ENCODE measurements at regions not wholly inside any gene's neighbourhood (a gene's known extent, or its start where the extent isn't known, plus 50 kb on each side); places are given as distances from the start of the nearest gene placed in this dataset.

DNA sequence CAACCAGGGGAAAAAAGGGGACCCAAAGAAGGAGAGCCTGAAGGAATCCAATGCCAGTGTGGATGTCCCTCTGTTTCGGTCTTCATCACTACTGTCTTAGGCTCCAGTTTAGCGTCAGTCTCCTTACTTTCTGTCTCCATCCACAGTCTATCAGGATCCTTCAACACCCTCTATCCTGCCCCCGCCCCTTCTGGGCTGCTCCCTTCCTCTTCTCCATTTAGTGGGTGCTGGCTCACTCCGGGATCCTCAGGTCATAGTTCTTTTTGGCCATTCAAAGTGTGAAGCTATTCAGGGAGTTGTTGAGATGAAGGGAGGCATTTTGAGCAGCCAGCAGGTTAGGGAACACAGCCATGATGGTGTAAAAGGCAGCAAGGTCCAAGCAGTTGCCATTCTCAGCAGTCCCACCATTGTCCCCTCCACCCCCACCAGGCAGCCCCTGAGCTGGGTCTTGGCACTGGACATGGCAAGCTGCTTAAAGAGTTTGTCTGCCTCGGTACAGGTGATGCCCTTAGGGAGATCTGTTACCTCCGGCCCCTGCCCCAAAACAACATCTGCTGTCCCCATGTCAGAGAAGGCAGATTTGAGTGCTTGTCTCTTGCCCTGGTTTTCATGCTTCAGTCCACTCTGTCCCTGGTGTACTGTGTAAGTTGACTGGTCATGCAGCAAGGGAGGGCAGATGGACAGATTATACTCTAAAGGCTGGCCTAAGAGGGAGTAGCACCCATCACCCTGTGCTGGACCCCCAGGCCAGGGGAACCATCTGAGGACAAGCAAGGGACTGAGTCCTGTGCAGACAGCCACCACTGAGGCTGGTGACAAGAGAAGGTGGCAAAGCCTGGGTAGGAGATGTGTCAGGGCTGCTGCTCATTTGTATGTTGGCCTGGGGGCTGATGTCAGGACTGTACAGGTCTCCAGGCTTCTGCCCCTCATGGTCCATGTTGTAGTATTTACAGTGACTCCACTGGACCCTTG, 842.0 kb downstream of the HACE1 start:
- DNase-seq, result no peak

DNA sequence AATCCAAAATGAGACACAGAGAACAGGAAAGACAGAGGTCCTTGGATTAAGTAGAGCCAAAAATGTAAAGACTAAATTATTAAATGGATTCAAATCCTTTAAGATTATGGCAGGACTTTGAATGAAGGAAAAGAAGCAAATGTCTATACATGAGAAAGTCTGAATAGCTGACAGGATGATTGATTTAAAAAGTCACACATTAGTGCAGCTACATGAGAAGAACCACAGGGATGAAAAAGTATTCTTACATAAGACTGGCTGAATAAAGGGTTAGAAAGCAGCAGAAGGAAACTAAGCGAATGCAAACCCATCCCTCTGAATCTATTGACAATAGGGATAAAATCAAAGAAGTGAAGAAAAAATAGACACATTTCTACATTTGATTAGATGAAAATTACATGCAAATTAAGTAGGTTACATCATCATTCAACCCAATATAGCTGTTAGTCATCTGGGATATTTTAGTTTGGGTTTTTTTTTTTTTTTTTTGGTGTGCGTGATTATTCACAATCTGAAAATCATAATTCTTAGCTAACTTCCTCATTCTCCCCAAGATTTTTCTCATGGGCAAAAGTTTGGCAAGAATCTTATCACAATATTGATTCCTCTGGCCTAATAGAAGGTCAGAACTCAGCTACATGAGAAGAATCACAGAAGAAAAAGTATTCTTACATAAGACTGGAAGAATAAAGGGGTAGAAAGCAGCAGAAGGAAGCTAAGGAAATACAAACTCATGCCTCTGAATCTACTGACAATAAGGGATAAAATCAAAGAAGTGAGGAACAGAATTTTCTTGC, 845.4 kb downstream of the HACE1 start:
- no peak for DNase-seq

DNA sequence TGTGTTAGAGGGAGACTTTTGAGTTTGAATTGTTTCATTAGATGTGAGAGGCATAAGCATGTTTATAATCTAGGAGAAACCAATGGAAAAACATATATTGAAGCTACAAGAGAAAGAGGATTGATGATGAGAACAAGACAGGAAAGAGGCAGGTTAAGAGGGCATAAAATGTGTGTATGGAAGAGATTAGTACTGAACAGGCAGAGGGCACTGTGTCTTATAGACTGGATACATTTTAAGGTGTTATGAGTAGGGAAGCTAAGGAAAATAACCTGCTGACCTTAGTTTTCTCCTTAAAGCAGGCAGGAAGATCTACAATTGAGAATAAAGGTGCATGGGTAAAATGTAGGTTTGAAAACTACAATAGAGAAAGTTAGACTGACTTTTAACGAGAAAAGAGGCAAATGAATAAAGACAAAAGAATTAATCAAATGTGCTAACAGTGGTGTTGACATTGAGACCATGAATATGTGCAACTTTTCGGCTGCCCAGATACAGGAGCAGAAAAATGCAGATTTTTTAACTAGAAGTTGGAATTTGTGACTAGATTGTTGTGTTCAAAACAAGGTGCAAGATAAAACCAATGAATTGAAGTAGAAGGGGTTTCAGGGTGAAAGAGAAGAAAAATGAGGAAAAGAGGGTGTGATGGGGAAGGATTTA, 846.3 kb downstream of the HACE1 start:
- no peak for DNase-seq

DNA sequence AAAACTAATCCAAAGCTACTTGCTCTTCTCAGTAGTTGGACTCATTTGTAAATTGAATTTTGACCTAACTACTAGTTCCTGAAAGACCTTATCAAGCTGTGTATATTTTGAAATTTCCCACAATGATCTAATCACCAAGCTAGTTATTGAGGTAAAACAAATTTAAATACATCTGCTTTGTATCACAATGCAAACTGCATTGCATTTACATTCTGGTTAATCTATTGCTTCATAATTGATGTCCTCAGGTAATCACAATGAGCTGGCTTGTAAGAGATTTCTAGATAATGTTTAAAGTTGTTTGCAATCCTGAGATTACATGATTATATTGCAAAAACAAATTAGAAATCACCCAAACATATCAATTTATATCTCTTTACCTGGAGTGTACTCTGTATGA, 848.8 kb downstream of the HACE1 start:
- DNase-seq, result no peak

DNA sequence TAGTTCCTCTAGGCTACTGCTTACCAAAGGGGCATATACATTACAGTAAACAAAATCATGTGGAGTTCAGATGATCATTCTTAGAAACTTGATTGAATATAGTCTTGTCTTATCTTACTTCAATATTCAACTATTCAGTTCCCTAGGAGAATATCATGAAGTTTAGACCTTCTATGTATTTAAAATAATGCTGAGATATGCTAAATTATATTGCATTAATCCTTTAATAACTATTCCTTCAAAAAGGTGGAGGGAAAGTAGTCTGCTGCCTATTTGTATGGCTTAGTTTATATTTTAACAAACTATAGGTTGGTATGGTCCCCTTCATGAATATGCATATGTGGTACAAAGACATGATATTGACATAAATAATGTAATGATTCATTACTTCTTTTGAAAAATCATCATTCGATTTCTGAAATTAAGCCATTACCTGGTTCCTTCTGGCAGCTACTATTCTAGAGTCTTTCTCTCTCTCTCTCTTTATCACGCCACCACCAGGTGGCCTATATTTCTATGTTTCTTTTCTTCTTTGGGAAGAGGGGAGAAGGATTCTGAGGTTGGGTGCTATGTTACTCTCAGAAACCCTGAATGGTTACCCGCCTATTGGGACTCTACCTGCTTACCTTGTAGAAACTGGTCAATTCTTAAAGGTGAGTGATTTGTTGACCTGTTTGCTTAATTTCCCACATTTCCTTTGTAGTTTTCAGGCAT, 855.8 kb downstream of the HACE1 start:
- DNase-seq, result no peak

DNA sequence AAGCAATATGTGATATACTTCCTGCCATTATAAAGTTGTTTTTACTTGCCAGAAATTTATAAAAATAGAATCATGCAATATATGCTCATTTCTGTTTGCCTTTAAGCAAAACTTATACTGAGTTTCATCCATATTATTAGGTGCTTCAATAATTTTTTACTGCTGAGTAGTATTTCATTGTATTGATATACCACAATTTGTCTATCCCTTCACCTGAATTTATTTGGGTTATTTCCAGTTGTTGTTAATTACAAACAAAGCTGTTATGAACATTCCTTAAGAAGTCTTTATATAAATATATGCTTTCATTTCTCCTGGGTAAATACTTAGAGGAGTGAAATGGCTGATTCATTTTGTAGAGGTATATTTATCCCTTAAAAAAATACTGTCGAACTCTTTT, 864.1 kb downstream of the HACE1 start:
- DNase-seq, result no peak

DNA sequence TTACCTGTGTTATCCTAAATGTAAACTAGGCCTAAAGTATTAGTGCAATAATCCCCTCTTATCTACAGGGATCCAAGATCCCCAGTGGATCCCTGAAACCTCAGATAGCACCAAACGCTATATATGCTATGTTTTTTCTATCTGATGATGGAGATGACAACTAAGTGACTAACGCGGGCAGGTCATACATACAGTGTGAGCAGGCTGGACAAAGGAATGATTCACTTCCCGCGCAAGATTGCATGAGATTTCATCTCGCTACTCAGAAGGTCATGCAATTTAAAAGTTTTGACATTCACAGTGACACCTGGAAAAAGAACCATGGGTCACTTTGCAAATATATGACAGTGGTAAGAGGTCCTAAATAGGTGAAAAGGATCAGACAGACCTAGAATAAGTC, 875.9 kb downstream of the HACE1 start:
- DNase-seq, result no peak

DNA sequence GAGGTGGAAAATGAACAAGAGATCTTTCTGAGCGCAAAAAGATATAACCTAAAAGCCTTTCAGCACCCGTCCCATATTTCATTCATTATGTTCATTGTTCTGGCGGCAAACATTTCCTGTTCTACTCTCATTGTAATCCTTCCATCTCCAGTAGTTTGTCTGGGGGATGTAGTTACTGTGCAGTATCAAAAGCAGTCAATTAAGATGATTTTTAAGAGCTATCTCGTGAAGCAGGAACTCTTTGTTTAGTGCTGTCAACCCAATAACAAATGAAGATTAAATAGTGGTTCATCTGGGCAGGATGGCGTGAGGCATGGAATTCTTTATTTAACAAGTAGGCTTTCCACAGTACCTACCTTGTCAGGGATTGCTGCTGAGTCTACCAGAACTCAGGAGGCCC, 876.7 kb downstream of the HACE1 start:
- DNase-seq, result no peak

DNA sequence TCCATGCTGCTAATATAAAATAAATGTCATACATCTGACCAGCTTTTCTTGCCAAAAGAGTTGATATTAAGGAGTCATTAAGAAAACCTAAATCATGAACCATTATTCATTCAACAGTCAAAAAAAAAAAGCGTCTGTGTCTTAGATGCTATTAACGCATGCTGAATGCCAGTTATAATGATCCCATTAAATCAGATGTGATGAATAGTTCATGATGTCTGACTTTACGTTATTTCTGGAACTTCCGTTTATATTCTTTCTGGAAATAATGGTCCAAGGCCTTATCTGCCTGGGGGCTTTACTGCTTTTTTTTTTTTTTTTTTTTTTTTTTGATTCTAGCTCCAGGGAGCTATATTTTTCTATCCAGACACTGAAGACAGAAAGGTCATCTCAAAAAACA, 877.1 kb downstream of the HACE1 start:
- no peak for DNase-seq

DNA sequence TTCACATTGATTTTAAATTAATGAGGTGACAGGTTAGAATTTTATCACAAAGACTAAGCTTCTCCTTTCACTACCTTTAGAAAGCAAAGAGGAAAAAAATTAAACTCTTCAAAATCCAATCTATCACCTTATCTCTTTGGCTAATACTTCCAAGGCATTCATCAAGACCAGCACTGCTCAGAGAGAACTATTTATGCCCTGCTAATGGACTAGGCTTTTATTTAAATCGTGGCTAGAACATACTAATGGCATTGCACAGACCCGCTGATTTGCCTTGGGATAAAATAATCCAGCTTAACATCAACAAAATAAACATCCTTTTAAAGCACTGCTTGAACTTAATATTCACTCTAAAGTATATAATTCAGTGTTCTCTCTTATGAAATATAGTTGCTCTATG, 880.4 kb downstream of the HACE1 start:
- DNase-seq, result no peak

DNA sequence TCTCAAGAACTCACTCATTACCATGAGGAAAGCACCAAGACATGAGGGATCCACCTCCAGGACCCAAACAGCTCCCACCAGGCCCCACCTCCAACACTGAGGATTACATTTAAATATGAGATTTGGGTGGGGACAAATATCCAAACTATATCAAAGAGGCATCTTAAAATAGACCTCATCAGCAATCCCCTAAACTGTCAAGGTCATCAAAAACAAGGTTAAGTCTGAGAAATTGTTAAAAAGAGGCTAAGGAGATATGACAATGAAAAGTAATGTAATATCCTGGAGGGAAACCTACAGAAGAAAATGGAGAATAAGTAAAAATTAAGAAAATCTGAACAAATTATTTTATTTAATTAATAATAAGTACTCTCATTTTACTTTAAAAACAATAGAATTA, 922.3 kb downstream of the HACE1 start:
- DNase-seq, result no peak

DNA sequence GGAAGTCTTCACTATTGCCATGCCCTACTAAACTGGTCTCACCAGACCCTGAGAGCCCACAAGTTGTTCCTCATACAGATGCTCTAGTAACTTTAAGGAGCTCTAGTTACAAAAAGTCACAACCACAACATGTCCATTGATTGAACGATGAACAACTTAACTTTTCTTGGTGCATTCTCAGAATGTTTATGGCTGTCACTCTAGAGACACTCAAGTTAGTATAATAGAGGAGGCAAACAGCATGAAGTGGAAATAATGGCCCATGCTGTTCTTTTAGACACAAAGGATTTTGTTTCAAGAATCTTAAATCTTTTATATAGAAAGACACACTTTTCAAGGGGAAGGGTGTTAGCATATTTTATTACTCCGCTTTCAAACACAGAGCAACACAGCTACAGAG, 934.4 kb downstream of the HACE1 start:
- DNase-seq, result no peak

DNA sequence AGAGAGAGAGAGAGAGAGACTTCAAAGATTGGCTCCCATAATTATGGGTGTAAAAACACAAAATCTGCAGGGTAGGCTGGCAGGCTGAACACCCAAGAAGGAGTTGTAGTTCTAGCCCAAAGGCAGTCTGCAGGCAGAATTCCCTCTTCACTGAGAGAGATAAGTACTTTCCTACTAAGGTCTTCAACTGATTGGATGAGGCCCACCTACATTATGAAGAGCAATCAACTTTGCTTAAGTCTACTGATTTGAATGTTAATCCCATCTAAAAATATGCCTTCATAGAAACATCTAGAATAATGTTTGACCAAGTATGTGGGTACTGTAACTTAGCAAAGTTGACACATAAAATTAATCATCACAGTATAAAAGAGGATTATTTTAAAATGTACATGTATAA, 949.7 kb downstream of the HACE1 start:
- no peak for DNase-seq

DNA sequence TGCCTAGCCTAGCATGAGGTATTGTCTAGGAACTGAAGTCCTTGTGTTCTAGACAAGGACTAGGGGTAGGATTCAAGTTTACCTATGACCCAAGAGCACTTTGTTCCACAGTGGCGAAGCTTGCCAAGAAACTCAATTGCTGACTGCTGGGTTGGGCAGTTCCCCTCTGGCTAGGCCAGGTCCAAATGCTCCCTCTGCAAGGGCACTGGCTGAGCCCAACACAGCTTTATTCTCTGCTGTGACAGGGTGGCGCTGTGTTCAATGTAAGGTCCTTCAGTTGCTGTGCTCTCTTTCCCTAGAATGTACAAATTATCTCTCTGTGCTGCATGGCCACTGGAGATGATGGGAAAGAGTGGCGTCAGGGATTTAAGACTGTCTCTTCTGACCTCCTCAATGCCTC, 950.8 kb downstream of the HACE1 start:
- DNase-seq, result no peak

DNA sequence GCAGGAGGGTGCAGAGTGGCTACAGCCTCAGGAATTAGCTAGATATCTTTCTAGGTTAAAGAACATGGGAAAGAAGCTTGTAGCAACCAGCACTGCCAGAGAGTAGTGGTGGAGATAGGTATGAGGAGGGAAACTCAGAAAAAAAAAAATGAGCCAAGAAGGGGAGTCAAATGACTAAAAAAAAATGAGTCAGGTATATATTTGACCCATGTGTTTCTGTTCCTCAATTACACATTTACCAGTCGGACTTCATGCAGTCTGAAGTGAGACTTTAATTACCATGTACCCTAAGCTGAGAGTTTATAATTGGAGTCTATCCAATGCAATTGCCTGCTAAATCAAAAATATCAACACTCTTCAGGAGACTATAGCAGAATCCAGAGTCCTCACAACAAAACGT, 964.6 kb downstream of the HACE1 start:
- DNase-seq, result no peak

DNA sequence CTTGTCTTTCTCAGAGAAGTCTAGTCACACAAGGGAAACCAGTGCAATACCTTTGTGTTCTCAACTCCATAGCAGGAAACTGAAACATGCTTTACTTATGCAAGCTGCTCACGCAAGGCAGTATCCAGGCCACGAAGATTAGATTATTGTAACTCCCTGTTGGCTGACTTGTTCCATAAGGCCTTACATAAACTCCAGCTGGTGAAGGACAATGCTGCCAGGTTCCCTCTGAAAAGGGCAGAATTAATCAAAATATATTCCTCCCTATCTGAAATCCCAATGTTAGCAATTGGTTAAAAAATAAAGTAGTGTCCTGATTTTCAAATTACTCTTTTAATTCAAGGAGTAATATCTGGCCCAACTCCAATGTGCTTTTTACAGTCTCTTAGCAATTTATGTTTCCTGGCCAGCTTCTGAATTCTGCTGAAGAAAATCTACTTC, 966.6 kb downstream of the HACE1 start:
- DNase-seq, result no peak

DNA sequence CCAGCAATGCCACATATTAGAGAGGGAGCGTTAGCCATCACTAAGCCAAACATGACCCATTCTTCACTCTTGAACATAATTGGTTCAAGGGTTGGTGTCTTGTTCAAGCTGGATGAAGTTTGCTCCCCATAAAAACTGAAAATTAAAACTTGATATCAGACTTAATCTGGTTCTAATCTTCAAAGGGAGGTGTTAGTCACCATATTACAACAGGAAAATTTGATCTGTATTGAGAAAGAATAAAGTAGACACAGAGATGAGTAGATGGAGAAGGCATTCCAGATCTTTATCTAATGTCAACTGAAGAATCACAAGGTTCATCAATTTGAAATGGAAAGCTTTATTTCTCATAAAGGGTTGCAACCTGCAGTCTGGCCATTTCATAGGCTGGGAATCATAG, 972.8 kb downstream of the HACE1 start:
- DNase-seq, result no peak

DNA sequence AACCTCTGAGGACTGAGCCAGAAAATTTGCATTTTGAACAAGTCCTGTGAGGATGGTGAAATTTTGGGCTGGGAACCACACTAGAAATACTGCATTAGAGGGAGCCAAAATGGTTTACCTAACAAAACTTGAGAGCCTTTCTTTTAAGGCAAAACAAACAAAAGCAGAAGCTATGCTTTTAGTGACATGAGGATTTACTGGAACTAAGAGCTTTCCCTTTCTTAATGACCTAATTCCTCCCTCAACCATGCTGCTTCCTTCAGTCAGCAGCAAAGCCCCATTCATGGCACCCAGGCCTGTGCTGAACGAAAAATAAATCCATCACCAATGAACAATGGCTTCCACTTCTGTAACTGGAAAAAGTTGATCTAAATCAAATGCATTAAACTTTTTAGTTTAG, 974.3 kb downstream of the HACE1 start:
- DNase-seq, result no peak

DNA sequence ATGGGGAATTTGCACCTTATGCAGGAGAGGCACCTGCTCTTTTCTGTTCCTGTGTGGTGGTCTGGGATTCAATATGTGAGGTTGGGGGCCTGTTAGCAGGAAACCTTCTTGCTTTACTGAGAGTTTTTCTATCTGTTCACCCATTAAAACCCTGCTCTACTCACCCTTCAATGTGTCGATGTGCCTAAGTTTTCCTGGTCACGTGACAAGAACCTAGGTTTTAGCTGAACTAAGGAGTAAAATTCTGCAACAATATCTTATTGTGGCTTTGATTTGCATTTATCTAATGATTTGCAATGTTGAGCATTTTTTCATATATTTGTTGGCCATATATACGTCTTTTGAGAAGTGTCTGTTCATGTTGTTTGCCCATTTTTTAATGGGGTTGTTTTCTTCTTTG, 979.9 kb downstream of the HACE1 start:
- DNase-seq, result no peak

DNA sequence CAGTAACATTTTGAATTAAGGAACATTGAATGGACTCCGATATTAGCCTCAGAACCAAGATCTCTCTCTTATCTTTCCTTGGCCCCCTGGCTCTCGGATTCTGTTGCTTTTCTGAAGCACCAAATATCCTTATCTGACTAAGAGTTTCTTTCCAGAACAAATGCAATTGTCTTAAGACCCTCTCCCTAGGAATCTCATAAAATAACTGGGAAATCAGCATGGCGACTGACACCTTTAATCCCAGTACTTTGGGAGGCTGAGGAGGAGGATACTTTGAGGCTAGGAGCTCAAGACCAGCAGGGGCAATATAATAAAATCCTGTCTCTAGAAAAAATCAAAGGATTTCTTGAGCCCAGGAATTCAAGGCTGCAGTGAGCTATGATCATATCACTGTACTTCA, 984.5 kb downstream of the HACE1 start:
- no peak for DNase-seq

DNA sequence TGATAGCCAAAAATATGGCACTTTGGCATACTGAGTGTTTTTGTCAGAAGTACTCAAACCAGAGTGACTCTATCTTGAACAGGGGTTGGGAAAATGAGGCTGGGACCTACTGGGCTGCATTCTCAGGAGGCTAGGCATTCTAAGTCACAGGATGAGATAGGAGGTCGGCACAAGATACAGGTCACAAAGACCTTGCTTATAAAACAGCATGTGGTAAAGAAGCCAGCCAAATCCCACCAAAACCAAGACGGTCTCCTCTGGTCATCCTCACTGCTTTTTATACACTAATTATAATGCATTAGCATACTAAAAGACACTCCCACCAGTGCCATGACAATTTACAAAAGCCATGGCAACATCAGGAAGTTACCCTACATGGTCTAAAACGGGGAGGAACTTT, 985.1 kb downstream of the HACE1 start:
- DNase-seq, result no peak

DNA sequence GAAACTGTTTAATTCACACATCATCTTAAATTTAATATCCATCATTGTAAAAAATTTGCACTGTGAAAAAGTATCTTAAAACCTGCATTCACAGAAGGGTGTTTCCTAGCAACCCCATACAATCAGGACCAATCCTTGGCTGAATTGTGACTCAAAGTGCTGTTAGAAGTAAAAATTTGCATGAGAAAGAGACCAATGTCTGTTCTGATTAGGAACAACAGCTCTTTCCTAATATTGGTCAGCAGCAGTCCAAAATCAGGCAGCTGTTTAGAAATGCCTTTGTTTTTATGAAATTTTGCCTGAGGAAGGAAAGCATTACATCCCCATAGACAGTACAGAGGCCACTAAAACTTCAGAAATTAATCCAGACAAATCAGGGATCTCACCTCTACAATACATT, 987.0 kb downstream of the HACE1 start:
- no peak for DNase-seq

DNA sequence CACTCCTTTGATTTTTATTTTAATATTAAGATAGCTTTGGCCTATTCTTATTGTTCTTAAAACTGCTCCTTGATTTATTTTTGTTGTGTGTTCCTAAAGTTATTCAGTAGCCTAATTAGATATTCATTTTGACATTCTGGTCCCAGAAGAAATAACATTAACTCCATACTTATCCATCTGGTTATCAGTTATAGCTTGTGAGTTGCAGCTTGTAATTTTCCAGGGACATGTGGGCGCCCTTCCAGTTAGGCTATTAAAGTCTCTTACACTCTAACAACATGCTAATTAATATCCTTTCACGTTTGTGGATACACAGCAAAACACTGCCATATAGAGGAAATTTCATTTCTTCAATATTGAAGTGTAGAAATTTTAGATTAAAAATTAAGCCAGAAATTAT, 987.5 kb downstream of the HACE1 start:
- no peak for DNase-seq

All from hematopoietic multipotent progenitor cell treated with erythropoietin and hydrocortisone succinate and interleukin-3 and kit ligand, for 4 days (in vitro differentiated cells).